OCI-LY3 (cell line): ENCODE measurements at regions not wholly inside any gene's neighbourhood (a gene's known extent, or its start where the extent isn't known, plus 50 kb on each side); places are given as distances from the start of the nearest gene placed in this dataset.

Experiments
- EZH2phosphoT487 ChIP-seq: fragments of 200-600 bp; shearing (Covaris generic); IDR thresholded peaks from 2 replicates; pipeline ENCODE4 v1.6.1; 2018; ENCODE audit warnings: antibody characterized with exemption, mixed run types, low read depth
- TF ChIP-seq, protein P1 (sequence below): fragments of 200-600, 300-600 bp; sonication (generic); IDR thresholded peaks from 2 replicates; pipeline ENCODE4 v1.5.1; 2014; ENCODE audit warnings: antibody characterized with exemption, low read length, low read depth

GRCh38 chr10:89966211-89966610, 264.8 kb downstream of the KIF20B start:
- TF ChIP-seq, protein P1, sequence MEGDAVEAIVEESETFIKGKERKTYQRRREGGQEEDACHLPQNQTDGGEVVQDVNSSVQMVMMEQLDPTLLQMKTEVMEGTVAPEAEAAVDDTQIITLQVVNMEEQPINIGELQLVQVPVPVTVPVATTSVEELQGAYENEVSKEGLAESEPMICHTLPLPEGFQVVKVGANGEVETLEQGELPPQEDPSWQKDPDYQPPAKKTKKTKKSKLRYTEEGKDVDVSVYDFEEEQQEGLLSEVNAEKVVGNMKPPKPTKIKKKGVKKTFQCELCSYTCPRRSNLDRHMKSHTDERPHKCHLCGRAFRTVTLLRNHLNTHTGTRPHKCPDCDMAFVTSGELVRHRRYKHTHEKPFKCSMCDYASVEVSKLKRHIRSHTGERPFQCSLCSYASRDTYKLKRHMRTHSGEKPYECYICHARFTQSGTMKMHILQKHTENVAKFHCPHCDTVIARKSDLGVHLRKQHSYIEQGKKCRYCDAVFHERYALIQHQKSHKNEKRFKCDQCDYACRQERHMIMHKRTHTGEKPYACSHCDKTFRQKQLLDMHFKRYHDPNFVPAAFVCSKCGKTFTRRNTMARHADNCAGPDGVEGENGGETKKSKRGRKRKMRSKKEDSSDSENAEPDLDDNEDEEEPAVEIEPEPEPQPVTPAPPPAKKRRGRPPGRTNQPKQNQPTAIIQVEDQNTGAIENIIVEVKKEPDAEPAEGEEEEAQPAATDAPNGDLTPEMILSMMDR: no peak
- no peak for TF ChIP-seq EZH2phosphoT487
